HK-2 (cell line): ENCODE measurements at regions not wholly inside any gene's neighbourhood (a gene's known extent, or its start where the extent isn't known, plus 50 kb on each side); places are given as distances from the start of the nearest gene placed in this dataset.
"Not testable (repeated sequence)": the region's sequence is repeated elsewhere in the genome, so short reads cannot be mapped to it uniquely, and the experiment has no call there.

ENCODE experiments used
- DNase-seq: peaks from one replicate; pipeline ENCODE4 v3.0.0-alpha.2; 2018; ENCODE audit not compliant: unreplicated experiment

- no peak for DNase-seq
Observed at GRCh38 chr4:55028196-55028595, 97.2 kb downstream of the KDR start.

GRCh38 chr4:55027596-55027995, 97.8 kb downstream of the KDR start:
- DNase-seq, result no peak

GRCh38 chr4:55025456-55025855, 99.9 kb downstream of the KDR start:
- not testable (repeated sequence) for DNase-seq

GRCh38 chr4:55023030-55023429, 102.4 kb downstream of the KDR start:
- DNase-seq, result no peak

- no peak for DNase-seq
Observed at GRCh38 chr4:55021214-55021613, 104.2 kb downstream of the KDR start.

GRCh38 chr4:55020131-55020530, 105.3 kb downstream of the KDR start:
- DNase-seq, result no peak

- DNase-seq, result no peak
Observed at GRCh38 chr4:55018978-55019377, 106.4 kb downstream of the KDR start.

- no peak for DNase-seq
Observed at GRCh38 chr4:55018521-55018920, 106.9 kb downstream of the KDR start.

- DNase-seq, result no peak
Observed at GRCh38 chr4:55017406-55017805, 108.0 kb downstream of the KDR start.

- no peak for DNase-seq
Observed at GRCh38 chr4:55016131-55016530, 109.3 kb downstream of the KDR start.

- DNase-seq, result no peak
Observed at GRCh38 chr4:55014876-55015275, 110.5 kb downstream of the KDR start.

- DNase-seq, result no peak
Observed at GRCh38 chr4:55013431-55013955, 111.9 kb downstream of the KDR start.

- DNase-seq, result no peak
Observed at GRCh38 chr4:55012363-55013230, 112.8 kb downstream of the KDR start.

- DNase-seq, result no peak
Observed at GRCh38 chr4:55011761-55012160, 113.6 kb downstream of the KDR start.

- DNase-seq, result no peak
Observed at GRCh38 chr4:55010550-55010949, 114.8 kb downstream of the KDR start.

- no peak for DNase-seq
Observed at GRCh38 chr4:55008166-55009056, 117.0 kb downstream of the KDR start.

GRCh38 chr4:55005910-55006309, 119.5 kb downstream of the KDR start:
- DNase-seq, result no peak

- DNase-seq, result no peak
Observed at GRCh38 chr4:55004831-55005230, 120.6 kb downstream of the KDR start.

GRCh38 chr4:55002431-55002830, 123.0 kb downstream of the KDR start:
- no peak for DNase-seq

- DNase-seq, result no peak
Observed at GRCh38 chr4:55001538-55001937, 123.9 kb downstream of the KDR start.

GRCh38 chr4:54999003-54999402, 126.4 kb downstream of the KDR start:
- no peak for DNase-seq

- not testable (repeated sequence) for DNase-seq
Observed at GRCh38 chr4:54993473-54994026, 131.8 kb downstream of the KDR start.
